Mammary epithelial cell (primary cell): ENCODE measurements at regions not wholly inside any gene's neighbourhood (a gene's known extent, or its start where the extent isn't known, plus 50 kb on each side); places are given as distances from the start of the nearest gene placed in this dataset.

Source experiments
- EZH2 ChIP-seq: IDR thresholded peaks from 2 replicates; pipeline ENCODE4 v1.6.1; 2012; ENCODE audit warnings: low read length, inconsistent platforms, borderline replicate concordance
- TF ChIP-seq, protein P1 (sequence below), 2 donors: IDR thresholded peaks in 1 of 2; conservative IDR thresholded peaks in 1 of 2; 2 replicates each; pipeline ENCODE4 v1.5.1; 2011 to 2012; ENCODE audit warnings: inconsistent platforms in 2 of 2, low read length in 2 of 2, mild to moderate bottlenecking in 2 of 2, control low read depth in 1 of 2, low read depth in 1 of 2; ENCODE audit not compliant: insufficient read depth in 1 of 2; ENCODE audit errors: extremely low read depth in 1 of 2

DNA sequence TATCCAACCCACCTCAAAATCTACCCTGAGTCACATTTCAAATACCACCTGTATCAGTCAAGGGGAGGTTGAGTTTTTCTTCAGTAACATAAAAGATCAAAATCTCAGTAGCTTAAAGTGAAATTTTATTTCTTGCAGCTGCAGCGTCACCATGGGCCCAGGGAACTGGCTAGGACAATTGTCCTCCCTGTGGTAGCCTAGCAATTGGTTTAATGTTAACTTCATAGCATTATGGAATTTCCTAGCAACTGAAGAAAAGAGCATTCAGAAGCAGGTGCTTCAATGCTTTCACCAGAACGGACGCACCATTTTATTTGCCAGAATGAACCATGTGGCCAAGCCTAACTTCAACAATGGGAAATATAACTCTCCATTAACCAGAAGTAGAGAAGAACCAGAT is 359.3 kb upstream of the TSHZ3 start:
- no peak for TF ChIP-seq EZH2
- TF ChIP-seq, protein P1, sequence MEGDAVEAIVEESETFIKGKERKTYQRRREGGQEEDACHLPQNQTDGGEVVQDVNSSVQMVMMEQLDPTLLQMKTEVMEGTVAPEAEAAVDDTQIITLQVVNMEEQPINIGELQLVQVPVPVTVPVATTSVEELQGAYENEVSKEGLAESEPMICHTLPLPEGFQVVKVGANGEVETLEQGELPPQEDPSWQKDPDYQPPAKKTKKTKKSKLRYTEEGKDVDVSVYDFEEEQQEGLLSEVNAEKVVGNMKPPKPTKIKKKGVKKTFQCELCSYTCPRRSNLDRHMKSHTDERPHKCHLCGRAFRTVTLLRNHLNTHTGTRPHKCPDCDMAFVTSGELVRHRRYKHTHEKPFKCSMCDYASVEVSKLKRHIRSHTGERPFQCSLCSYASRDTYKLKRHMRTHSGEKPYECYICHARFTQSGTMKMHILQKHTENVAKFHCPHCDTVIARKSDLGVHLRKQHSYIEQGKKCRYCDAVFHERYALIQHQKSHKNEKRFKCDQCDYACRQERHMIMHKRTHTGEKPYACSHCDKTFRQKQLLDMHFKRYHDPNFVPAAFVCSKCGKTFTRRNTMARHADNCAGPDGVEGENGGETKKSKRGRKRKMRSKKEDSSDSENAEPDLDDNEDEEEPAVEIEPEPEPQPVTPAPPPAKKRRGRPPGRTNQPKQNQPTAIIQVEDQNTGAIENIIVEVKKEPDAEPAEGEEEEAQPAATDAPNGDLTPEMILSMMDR (conservative IDR thresholded peaks at IDR 0.05 in 1 of 2, IDR thresholded peaks at IDR 0.05 in 1 of 2; ENCODE audit: extremely low read depth in 1 of 2, insufficient read depth in 1 of 2, low read depth in 1 of 2, low read length in 2 of 2): no peak
